GM18499 (cell line): ENCODE measurements at regions not wholly inside any gene's neighbourhood (a gene's known extent, or its start where the extent isn't known, plus 50 kb on each side); places are given as distances from the start of the nearest gene placed in this dataset.

Experiments used
- ATAC-seq: cut with Tn5 transposase; IDR thresholded peaks from one replicate; pipeline ENCODE4 v1.9.1; 2021; ENCODE audit warnings: moderate number of reproducible peaks; ENCODE audit not compliant: insufficient read depth, unreplicated experiment

DNA sequence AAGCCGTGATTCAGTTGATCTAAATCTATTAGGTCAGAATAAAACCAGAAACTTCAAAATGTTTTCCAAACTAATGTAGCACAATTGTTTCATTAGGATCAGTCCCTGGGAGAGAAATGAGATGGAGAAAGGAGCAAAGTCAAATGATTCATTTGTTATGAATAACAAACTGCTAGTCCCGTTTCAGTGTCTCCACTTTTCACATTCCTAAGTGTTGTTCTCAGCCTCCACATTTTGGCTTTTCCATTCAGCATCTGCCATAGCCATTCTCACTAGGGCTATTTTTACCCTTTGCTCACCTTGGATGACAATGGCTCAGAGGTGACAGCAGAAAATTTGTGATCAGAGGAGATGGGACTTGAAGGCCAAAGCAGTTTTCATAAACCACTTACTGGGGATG lies 314.1 kb upstream of the KIF2A start:
- no peak for ATAC-seq

GRCh38 chr5:61993295-61993927 lies 312.6 kb upstream of the KIF2A start:
- ATAC-seq: no peak

GRCh38 chr5:61994171-61994570 lies 311.8 kb upstream of the KIF2A start:
- ATAC-seq: no peak

DNA sequence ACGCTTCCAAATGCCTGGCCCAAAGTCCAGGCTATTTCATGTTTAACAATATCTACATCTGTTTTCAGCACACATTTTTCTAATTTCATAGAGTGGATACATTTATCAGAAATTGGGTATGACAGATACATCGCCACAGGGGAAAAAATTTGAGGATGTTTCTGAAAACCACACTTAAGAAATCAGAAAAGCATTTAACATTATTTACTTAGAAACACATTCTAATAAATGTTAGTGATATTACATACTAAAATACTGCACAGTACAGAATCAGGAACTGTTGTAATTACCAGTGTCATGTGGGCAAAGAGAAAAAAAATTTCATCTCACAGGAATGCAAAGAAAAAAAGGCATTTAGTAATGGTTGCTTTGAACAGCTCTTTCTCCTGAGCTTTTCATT lies 310.5 kb upstream of the KIF2A start:
- no peak for ATAC-seq

DNA sequence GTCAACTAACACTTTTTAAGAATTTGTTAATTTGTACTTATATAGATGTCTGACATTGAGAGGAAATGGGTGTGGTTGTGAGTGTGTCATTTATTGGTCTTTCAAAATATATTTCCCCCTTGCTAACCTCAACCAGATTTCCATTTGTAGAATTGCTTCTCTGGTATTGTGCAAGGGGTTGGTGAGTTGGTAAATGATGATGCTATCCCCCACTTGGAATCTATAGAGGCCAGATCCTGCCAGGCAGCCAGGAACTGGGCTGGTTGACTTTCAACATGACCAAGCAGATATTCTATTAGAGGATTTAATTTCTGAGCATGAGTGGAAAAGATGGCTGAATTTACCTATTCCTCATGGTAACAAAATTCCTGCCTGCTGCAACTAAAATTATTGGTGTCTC lies 306.6 kb upstream of the KIF2A start:
- no peak for ATAC-seq

DNA sequence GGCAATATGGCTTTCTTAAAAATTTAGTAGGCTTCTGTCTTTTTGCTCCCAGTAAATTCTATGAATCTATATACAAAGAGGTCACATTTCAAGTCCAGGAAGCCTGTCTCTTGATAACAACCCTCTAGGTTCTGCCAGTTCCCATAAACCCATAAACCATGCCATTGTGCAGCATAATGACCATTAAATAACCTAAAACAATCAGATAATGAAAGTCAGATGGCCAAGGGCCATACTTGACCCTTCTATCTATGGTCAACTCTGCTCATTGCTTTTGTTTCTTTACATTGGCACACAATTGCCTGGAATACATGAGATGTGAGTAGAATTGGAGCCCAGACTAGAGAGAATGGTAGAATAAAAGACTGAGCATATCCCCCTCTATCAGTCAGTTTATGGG lies 305.4 kb upstream of the KIF2A start:
- no peak for ATAC-seq

DNA sequence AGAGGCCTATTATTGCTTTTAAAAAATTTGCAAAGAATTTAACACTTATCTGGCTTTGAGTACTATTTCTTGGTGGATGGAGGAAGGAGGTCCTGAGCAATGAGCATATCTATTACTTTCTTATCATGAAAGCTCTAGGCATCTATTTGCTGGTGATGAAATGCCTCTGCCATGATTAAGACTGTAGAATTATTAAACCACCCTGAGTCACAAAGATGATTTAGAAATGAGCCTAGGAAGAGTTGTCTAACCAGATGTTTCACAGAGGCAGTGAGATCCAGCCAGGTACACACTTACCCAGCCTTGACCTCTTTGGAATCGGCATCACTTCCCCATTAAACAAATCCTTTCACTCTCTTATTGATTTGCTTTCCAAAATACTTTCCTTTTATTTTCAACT lies 304.4 kb upstream of the KIF2A start:
- no peak for ATAC-seq

DNA sequence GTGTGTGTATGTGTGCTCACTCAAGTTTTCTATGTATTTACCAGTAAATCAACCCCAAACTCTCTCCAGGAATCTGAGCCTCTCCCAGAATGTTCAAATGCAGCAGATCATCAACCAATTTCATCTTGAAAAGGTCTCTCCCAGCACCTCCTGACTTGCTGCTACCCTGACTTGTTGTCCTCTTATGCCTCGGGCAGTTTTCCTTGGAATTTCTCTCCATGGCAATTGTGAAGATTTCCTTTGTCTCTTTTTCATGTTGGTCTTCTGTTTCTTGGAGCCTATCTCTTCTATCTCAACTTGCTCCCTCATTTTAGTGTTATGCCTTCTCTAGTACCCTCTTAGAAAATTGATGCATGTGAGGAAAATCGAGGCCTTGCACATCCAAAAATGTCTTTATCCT lies 303.6 kb upstream of the KIF2A start:
- ATAC-seq: no peak

GRCh38 chr5:62005551-62005950 lies 300.5 kb upstream of the KIF2A start:
- no peak for ATAC-seq

GRCh38 chr5:62007457-62007856 lies 298.5 kb upstream of the KIF2A start:
- ATAC-seq: no peak

- ATAC-seq: no peak
These were observed 294.8 kb upstream of the KIF2A start for GRCh38 chr5:62011089-62011664.

DNA sequence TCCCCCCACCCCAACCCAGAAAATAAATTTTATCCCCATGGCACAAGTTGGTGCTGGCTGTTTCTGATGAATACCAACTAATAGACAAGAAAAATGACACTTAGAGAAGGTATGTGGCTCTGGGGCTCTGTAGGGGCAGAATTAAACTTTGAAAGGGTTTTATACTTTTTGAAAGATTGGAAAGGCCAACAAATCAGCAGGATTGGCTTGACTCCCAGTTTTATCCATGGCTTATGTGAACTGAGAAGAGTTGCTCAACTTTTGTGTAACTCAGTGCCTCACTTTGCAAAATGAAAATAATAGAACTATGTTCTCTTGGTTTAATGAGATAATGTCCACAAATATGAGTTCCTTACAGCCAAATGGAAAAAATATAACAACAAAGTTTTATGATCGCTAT lies 288.9 kb upstream of the KIF2A start:
- no peak for ATAC-seq

- no peak for ATAC-seq
These were observed 276.7 kb upstream of the KIF2A start for GRCh38 chr5:62029303-62029702.

DNA sequence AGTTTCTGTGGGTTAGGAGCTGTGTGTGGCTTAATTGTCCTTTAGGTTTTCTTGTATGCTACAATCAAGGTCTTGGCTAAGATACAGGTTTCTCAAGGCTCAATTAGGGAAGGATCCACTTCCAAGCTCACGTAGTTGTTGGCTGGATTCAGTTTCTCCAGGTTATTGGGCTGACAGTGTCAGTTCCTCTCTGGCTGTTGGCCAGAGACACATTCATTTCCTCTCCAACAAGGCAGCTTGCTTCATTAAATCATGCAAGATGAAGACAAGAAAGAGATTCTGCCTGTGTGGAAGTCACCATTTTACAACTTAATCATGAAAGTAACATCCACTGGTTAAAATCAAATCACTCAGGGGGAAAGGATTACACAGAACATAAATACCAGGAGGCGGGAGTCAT lies 275.7 kb upstream of the KIF2A start:
- no peak for ATAC-seq

GRCh38 chr5:62038024-62038423 lies 268.0 kb upstream of the KIF2A start:
- ATAC-seq: no peak

DNA sequence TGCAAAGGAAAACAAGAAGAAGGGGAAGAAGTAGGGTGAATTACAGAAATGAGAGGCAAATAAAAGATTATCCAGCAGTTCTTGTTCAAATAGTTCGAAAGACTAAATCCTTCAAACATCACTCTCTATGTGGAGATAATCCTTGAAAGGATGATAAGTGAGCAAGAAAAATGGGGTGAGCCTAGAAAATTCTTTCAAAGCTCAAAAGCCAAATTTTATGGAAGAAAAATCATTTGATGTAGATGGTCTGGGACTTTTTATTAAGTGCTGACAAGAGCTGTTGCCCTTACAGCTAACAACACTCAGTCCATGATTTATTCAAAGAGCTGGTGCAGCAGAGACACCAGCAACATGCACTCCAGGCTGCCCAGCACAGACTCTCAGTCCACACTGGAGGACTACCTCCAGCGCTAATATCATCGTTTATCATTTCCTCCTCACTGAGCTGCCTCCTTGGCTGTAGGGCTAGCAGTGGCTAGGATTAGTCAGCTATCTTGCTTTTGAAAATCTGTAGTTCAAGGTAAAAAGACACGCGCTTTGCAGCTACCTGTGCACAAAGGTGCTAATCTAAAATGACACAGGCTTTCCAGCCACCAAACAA lies 264.8 kb upstream of the KIF2A start:
- no peak for ATAC-seq

- ATAC-seq: no peak
These were observed 264.0 kb upstream of the KIF2A start for GRCh38 chr5:62042007-62042406.

- ATAC-seq: no peak
These were observed 262.4 kb upstream of the KIF2A start for GRCh38 chr5:62043289-62044280.

- ATAC-seq: no peak
These were observed 261.0 kb upstream of the KIF2A start for GRCh38 chr5:62044989-62045388.

GRCh38 chr5:62046191-62046590 lies 259.8 kb upstream of the KIF2A start:
- no peak for ATAC-seq

- no peak for ATAC-seq
These were observed 254.3 kb upstream of the KIF2A start for GRCh38 chr5:62051747-62052146.
